IPS-18a (cell line): ENCODE measurements at regions not wholly inside any gene's neighbourhood (a gene's known extent, or its start where the extent isn't known, plus 50 kb on each side); places are given as distances from the start of the nearest gene placed in this dataset.

Experiments used
- H3K27ac ChIP-seq: one replicate; pipeline ENCODE4 v1.5.1; 2013; ENCODE audit warnings: low read length
- H3K27me3 ChIP-seq: one replicate; pipeline ENCODE4 v1.6.1; 2013; ENCODE audit warnings: mild to moderate bottlenecking, low read length; ENCODE audit not compliant: control insufficient read depth, insufficient read depth
- H3K36me3 ChIP-seq: one replicate; pipeline ENCODE4 v1.6.1; 2013; ENCODE audit warnings: low read depth, low read length; ENCODE audit not compliant: control insufficient read depth
- H3K4me1 ChIP-seq: one replicate; pipeline ENCODE4 v1.6.1; 2013; ENCODE audit warnings: low read depth, low read length; ENCODE audit not compliant: control insufficient read depth
- H3K4me3 ChIP-seq: one replicate; pipeline ENCODE4 v1.5.1; 2013; ENCODE audit warnings: low read length
- H3K9ac ChIP-seq: one replicate; pipeline ENCODE4 v1.6.1; 2013; ENCODE audit warnings: mild to moderate bottlenecking, low read length, moderate library complexity
- H3K9me3 ChIP-seq: one replicate; pipeline ENCODE4 v1.6.1; 2013; ENCODE audit warnings: low read depth, low read length; ENCODE audit not compliant: control insufficient read depth

GRCh38 chr12:127435439-127435838 lies 831.5 kb upstream of the TMEM132C start:
- H3K9ac ChIP-seq: no peak overlapping the region
- H3K27ac ChIP-seq: no peak overlapping the region
- no peaks in the 10 kb centered on the region for H3K4me1 ChIP-seq
- peaks cover 23% of the 10 kb centered on the region for H3K9me3 ChIP-seq
- H3K36me3 ChIP-seq: no peaks in the 10 kb centered on the region
- H3K27me3 ChIP-seq: no peaks in the 10 kb centered on the region
- H3K4me3 ChIP-seq: no peak overlapping the region

DNA sequence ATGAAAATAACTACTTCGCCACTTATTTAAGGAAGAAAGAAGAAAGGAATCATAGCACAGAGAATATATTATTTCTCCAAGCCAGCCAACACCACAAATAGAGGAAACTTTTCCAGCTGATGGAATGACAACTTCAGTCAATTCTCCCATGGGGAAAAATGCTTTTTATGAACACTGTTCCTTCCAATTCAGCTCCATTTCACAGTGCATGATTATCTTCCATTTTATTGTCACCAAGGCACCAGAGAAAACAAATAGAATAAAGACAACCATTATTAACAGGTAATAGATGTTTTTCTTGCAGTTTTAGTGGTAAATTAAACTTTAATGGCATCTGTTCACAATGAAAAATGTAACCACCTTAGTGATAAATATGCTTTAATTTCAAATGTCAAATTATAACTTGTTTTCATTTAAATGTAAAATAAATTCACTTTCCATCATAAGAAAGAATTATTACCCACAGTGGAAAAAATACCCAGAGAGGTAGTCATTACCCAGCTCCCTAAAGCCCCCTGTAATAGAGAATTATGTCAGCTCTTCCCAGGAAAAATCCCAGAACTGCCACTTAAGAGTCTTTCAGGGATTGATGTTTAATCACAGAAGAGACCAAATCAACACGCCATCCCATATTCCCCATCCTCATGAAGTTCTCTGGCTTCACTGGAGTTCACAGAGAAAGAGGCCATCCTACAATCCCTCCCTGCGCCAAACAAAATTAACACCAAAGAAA lies 828.3 kb upstream of the TMEM132C start:
- H3K9me3 ChIP-seq: peaks cover 41% of the 10 kb centered on the region
- H3K4me3 ChIP-seq: no peak overlapping the region
- H3K4me1 ChIP-seq: no peaks in the 10 kb centered on the region
- H3K36me3 ChIP-seq: no peaks in the 10 kb centered on the region
- H3K27me3 ChIP-seq: no peaks in the 10 kb centered on the region
- no peak overlapping the region for H3K9ac ChIP-seq
- no peak overlapping the region for H3K27ac ChIP-seq

GRCh38 chr12:127445581-127446139 lies 821.3 kb upstream of the TMEM132C start:
- no peaks in the 10 kb centered on the region for H3K4me1 ChIP-seq
- no peaks in the 10 kb centered on the region for H3K27me3 ChIP-seq
- no peak overlapping the region for H3K9ac ChIP-seq
- H3K27ac ChIP-seq: no peak overlapping the region
- H3K36me3 ChIP-seq: no peaks in the 10 kb centered on the region
- peaks cover 17% of the 10 kb centered on the region for H3K9me3 ChIP-seq
- H3K4me3 ChIP-seq: no peak overlapping the region

DNA sequence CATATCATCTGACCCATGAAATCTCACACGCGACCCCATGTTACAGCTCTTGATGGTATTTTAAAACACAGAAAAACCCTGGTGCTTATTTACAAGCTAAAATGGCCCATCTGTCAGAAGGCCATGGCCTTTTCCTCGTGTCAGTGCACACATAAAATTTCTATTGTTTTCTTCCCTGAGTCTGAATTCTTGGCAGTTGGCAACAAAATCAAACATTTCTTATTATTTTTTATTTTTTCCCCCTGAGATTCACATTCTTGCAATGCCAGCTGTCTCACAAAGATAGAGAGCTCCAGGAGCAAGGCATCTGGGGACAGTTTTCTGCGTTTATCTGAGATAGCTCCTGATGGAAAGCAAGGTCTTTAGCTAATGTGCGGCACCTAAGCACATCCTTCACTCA lies 818.1 kb upstream of the TMEM132C start:
- H3K9ac ChIP-seq: no peak overlapping the region
- H3K4me1 ChIP-seq: no peaks in the 10 kb centered on the region
- no peaks in the 10 kb centered on the region for H3K36me3 ChIP-seq
- H3K4me3 ChIP-seq: no peak overlapping the region
- no peak overlapping the region for H3K27ac ChIP-seq
- H3K9me3 ChIP-seq: peaks cover 4% of the 10 kb centered on the region
- no peaks in the 10 kb centered on the region for H3K27me3 ChIP-seq

GRCh38 chr12:127450826-127451225 lies 816.1 kb upstream of the TMEM132C start:
- Histone ChIP-seq H3K9me3 (peaks cover 4% of the 10 kb centered on the region), H3K4me1 (no peaks in the 10 kb centered on the region), H3K9ac (no peak overlapping the region), H3K4me3 (no peak overlapping the region), H3K27me3 (peaks cover 13% of the 10 kb centered on the region), H3K36me3 (no peaks in the 10 kb centered on the region), H3K27ac (no peak overlapping the region)

DNA sequence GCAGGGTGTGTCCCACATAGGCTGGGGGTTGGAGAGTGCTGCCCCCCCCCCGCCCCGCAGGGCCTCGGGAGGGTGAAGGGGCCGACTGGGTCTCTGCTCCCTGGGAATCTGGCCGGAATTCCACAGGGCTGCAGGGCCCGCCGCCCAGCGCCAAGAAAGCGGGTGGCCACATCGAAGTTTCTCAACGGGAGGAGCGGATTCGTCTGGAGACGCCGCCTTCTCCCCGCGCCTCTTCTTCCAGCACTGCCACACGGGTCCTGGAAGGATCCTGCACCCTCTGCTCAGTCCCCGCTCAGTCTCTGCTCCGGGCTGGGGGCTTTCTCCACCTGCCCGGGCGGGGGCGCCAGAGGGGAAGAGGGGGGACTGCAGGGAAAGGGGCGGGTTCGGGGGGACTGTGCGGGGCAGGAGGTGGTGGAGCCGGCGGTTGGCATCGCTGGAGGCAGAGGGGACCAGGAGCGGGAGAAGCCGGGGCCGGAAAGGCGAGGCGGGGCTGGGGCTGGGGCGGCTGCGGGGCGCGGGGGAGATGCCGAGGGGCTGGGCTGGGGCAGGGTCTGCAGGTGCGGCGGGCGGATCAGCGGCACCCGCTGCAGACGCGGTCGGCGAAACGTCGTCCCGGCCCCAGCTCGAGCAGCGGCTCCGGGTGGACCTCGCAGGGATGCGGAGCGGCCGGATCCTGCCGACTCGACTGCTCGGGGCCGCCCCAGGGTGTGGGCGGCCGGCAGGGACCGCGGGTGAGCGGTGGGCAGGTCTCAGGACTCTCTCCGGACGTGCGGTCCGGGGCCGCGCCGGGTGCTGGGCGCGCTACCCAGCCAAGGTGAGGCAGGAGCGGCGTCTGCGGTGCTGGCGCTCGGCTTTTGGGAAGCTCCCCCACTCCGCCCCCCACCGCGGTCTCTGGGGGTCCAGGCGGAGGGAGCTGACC lies 811.4 kb upstream of the TMEM132C start:
- Histone ChIP-seq H3K36me3 (no peaks in the 10 kb centered on the region), H3K9me3 (peaks cover 8% of the 10 kb centered on the region), H3K4me1 (no peaks in the 10 kb centered on the region), H3K27ac (no peak overlapping the region), H3K9ac (no peak overlapping the region), H3K27me3 (peaks cover 24% of the 10 kb centered on the region), H3K4me3 (peak overlapping the region; percentile 44)

DNA sequence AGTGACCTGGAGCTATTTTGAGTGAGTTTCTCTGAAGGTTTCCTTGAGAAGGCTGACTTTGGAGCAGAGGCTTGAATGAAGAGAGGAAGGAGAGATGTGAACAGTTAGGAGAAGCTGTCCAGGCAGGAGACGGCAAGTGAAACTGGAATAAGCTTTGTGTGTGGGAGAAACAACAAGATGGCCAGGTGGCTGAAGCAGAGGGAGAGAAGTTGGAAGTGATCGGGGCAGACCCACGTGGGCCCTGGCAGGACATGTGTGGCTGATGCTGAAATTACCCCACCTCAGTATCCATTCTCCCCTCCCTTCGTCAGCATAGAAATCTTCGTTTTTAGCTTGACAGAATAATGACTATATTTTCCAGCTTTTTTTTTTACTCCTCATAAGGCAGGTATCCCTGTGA lies 809.2 kb upstream of the TMEM132C start:
- Histone ChIP-seq H3K36me3 (no peaks in the 10 kb centered on the region), H3K4me3 (no peak overlapping the region), H3K9ac (no peak overlapping the region), H3K27me3 (peaks cover 24% of the 10 kb centered on the region), H3K27ac (no peak overlapping the region), H3K9me3 (peaks cover 10% of the 10 kb centered on the region), H3K4me1 (no peaks in the 10 kb centered on the region)

DNA sequence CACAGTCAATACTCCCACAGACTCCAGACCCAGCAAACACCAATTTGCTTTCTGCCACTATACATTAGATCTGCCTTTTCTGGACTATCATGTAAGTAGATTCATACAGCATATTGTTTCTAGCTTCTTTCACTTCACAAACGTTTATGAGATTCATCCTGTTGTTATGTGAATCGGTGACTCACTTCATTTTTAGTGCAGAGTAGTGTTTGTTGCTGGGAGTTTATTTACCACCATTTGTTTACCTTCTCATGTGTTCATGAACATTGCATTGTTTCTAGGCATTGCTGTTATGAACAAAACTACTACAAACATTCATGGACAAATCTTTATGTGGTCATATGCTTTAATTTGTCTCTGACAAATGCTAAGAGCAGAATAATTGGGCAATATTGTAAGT lies 807.8 kb upstream of the TMEM132C start:
- peaks cover 9% of the 10 kb centered on the region for H3K9me3 ChIP-seq
- no peak overlapping the region for H3K27ac ChIP-seq
- peaks cover 24% of the 10 kb centered on the region for H3K27me3 ChIP-seq
- H3K9ac ChIP-seq: no peak overlapping the region
- no peaks in the 10 kb centered on the region for H3K4me1 ChIP-seq
- H3K36me3 ChIP-seq: no peaks in the 10 kb centered on the region
- no peak overlapping the region for H3K4me3 ChIP-seq

- Histone ChIP-seq H3K36me3 (no peaks in the 10 kb centered on the region), H3K4me1 (no peaks in the 10 kb centered on the region), H3K9me3 (peaks cover 9% of the 10 kb centered on the region), H3K9ac (no peak overlapping the region), H3K27me3 (peaks cover 19% of the 10 kb centered on the region), H3K27ac (no peak overlapping the region), H3K4me3 (no peak overlapping the region)
Measured at GRCh38 chr12:127459687-127460086, 807.3 kb upstream of the TMEM132C start.

DNA sequence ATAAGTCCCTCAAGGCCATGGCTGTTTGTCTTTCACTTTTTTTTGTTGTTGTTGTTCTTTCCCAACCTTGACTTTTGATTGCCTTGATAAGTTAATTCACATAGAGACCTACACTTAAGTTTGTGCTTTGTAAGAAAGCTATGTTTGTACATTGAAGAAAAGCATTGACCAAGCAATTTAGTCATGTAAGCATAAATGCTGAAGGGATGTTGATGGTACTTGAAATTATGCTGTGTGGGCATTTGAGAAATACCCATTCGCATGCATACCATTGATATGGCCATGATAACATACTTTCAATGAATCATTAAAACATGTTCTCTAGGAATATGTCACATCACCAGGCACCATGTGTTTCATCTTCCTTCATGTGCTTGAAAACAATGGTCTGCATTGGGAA lies 803.7 kb upstream of the TMEM132C start:
- Histone ChIP-seq H3K27ac (no peak overlapping the region), H3K9me3 (peaks cover 20% of the 10 kb centered on the region), H3K9ac (no peak overlapping the region), H3K36me3 (no peaks in the 10 kb centered on the region), H3K4me3 (no peak overlapping the region), H3K4me1 (no peaks in the 10 kb centered on the region), H3K27me3 (no peaks in the 10 kb centered on the region)

GRCh38 chr12:127469331-127469730 lies 797.6 kb upstream of the TMEM132C start:
- H3K4me1 ChIP-seq: no peaks in the 10 kb centered on the region
- peaks cover 23% of the 10 kb centered on the region for H3K9me3 ChIP-seq
- H3K27me3 ChIP-seq: no peaks in the 10 kb centered on the region
- no peak overlapping the region for H3K4me3 ChIP-seq
- no peak overlapping the region for H3K27ac ChIP-seq
- H3K36me3 ChIP-seq: no peaks in the 10 kb centered on the region
- H3K9ac ChIP-seq: no peak overlapping the region
